ENCODE measurements at regions not wholly inside any gene's neighbourhood (a gene's known extent, or its start where the extent isn't known, plus 50 kb on each side); places are given as distances from the start of the nearest gene placed in this dataset.
"Not testable (repeated sequence)": the region's sequence is repeated elsewhere in the genome, so short reads cannot be mapped to it uniquely, and the experiment has no call there.

DNA sequence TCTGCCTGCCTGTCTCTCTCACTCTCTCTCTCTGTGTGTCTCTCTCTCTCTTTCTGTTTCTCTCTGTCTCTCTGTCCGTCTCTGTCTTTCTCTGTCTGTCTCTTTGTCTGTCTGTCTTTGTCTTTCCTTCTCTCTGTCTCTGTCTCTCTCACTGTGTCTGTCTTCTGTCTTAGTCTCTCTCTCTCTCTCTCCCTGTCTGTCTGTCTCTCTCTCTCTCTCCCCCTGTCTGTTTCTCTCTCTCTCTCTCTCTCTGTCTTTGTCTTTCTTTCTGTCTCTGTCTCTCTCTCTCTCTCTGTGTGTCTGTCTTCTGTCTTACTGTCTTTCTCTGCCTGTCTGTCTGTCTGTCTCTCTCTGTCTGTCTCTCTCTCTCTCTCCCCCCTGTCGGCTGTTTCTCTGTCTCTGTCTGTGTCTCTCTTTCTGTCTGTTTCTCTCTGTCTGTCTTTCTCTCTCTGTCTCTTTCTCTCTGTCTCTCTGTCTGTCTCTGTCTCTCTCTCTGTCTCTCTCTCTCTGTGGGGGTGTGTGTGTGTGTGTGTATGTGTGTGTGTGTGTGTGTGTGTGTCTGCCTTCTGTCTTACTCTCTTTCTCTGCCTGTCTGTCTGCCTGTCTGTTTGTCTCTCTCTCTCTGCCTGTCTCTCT lies 2101.3 kb upstream of the TPTE start:
- not testable (repeated sequence) for H3K27me3 Mint-ChIP-seq (ENCODE audit: low read depth); H3K4me1 Mint-ChIP-seq (ENCODE audit: low read depth); H3K9me3 Mint-ChIP-seq (ENCODE audit: low read depth); H3K36me3 Mint-ChIP-seq (ENCODE audit: low read depth); H3K4me3 Mint-ChIP-seq (ENCODE audit: unreplicated experiment); H3K27ac Mint-ChIP-seq (ENCODE audit: unreplicated experiment)
- peak; percentile 99 for DNase-seq (ENCODE audit: low spot score)

- H3K27ac Mint-ChIP-seq (ENCODE audit: unreplicated experiment); H3K36me3 Mint-ChIP-seq (ENCODE audit: low read depth); H3K27me3 Mint-ChIP-seq (ENCODE audit: low read depth); H3K4me1 Mint-ChIP-seq (ENCODE audit: low read depth); H3K9me3 Mint-ChIP-seq (ENCODE audit: low read depth); DNase-seq (ENCODE audit: low spot score); H3K4me3 Mint-ChIP-seq (ENCODE audit: unreplicated experiment): not testable (repeated sequence)
Measured at GRCh38 chr21:8427790-8428667, 2093.4 kb upstream of the TPTE start.

- not testable (repeated sequence) for H3K4me3 Mint-ChIP-seq (ENCODE audit: unreplicated experiment); H3K27ac Mint-ChIP-seq (ENCODE audit: unreplicated experiment); DNase-seq (ENCODE audit: low spot score); H3K36me3 Mint-ChIP-seq (ENCODE audit: low read depth); H3K27me3 Mint-ChIP-seq (ENCODE audit: low read depth); H3K4me1 Mint-ChIP-seq (ENCODE audit: low read depth); H3K9me3 Mint-ChIP-seq (ENCODE audit: low read depth)
Measured at GRCh38 chr21:8428668-8429456, 2092.5 kb upstream of the TPTE start.

- not testable (repeated sequence) for H3K9me3 Mint-ChIP-seq (ENCODE audit: low read depth); H3K4me3 Mint-ChIP-seq (ENCODE audit: unreplicated experiment); H3K27ac Mint-ChIP-seq (ENCODE audit: unreplicated experiment); DNase-seq (ENCODE audit: low spot score); H3K36me3 Mint-ChIP-seq (ENCODE audit: low read depth); H3K4me1 Mint-ChIP-seq (ENCODE audit: low read depth); H3K27me3 Mint-ChIP-seq (ENCODE audit: low read depth)
Measured at GRCh38 chr21:8434710-8435109, 2086.7 kb upstream of the TPTE start.

- not testable (repeated sequence) for H3K9me3 Mint-ChIP-seq (ENCODE audit: low read depth); H3K4me1 Mint-ChIP-seq (ENCODE audit: low read depth)
Measured at GRCh38 chr21:8443093-8443492, 2078.3 kb upstream of the TPTE start.

GRCh38 chr21:8449807-8450206 lies 2071.6 kb upstream of the TPTE start:
- not testable (repeated sequence) for H3K36me3 Mint-ChIP-seq (ENCODE audit: low read depth); H3K4me1 Mint-ChIP-seq (ENCODE audit: low read depth); H3K9me3 Mint-ChIP-seq (ENCODE audit: low read depth); H3K27me3 Mint-ChIP-seq (ENCODE audit: low read depth); H3K4me3 Mint-ChIP-seq (ENCODE audit: unreplicated experiment); DNase-seq (ENCODE audit: low spot score); H3K27ac Mint-ChIP-seq (ENCODE audit: unreplicated experiment)

More at GRCh38 chr21:8443093-8443492, 2078.3 kb upstream of the TPTE start:
- H3K27ac Mint-ChIP-seq (ENCODE audit: unreplicated experiment); H3K4me3 Mint-ChIP-seq (ENCODE audit: unreplicated experiment); H3K36me3 Mint-ChIP-seq (ENCODE audit: low read depth); H3K27me3 Mint-ChIP-seq (ENCODE audit: low read depth); DNase-seq (ENCODE audit: low spot score): not testable (repeated sequence)

DNA sequence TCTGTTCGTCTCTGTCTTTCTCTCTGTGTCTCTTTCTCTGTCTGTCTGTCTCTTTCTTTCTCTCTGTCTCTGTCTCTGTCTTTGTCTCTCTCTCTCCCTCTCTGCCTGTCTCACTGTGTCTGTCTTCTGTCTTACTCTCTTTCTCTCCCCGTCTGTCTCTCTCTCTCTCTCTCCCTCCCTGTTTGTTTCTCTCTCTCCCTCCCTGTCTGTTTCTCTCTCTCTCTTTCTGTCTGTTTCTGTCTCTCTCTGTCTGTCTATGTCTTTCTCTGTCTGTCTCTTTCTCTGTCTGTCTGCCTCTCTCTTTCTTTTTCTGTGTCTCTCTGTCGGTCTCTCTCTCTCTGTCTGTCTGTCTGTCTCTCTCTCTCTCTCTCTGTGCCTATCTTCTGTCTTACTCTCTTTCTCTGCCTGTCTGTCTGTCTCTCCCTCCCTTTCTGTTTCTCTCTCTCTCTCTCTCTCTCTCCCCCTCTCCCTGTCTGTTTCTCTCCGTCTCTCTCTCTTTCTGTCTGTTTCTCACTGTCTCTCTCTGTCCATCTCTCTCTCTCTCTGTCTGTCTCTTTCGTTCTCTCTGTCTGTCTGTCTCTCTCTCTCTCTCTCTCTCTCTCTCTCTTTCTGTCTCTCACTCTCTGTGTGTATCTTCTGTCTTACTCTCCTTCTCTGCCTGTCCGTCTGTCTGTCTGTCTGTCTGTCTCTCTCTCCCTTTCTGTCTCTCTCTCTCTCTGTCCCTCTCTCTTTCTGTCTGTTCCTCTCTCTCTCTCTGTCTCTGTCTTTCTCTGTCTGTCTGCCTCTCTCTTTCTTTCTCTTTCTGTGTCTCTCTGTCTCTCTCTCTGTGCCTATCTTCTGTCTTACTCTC lies 2065.9 kb upstream of the TPTE start:
- not testable (repeated sequence) for H3K9me3 Mint-ChIP-seq (ENCODE audit: low read depth); H3K36me3 Mint-ChIP-seq (ENCODE audit: low read depth); DNase-seq (ENCODE audit: low spot score); H3K4me3 Mint-ChIP-seq (ENCODE audit: unreplicated experiment); H3K4me1 Mint-ChIP-seq (ENCODE audit: low read depth); H3K27ac Mint-ChIP-seq (ENCODE audit: unreplicated experiment); H3K27me3 Mint-ChIP-seq (ENCODE audit: low read depth)

GRCh38 chr21:8464403-8465152 lies 2056.8 kb upstream of the TPTE start:
- not testable (repeated sequence) for H3K27me3 Mint-ChIP-seq (ENCODE audit: low read depth); H3K4me3 Mint-ChIP-seq (ENCODE audit: unreplicated experiment); H3K4me1 Mint-ChIP-seq (ENCODE audit: low read depth); H3K27ac Mint-ChIP-seq (ENCODE audit: unreplicated experiment); H3K36me3 Mint-ChIP-seq (ENCODE audit: low read depth); H3K9me3 Mint-ChIP-seq (ENCODE audit: low read depth); DNase-seq (ENCODE audit: low spot score)

DNA sequence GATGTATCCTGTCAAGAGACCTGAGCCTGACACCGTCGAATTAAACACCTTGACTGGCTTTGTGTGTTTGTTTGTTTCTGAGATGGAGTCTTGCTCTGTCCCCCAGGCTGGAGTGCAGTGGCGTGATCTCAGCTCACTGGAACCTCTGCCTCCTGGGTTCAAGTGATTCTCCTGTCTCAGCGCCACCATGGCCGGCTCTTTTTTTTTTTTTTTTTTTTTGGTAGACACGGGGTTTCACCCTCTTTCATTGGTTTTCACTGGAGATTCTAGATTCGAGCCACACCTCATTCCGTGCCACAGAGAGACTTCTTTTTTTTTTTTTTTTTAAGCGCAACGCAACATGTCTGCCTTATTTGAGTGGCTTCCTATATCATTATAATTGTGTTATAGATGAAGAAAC lies 2054.7 kb upstream of the TPTE start:
- not testable (repeated sequence) for H3K27ac Mint-ChIP-seq (ENCODE audit: unreplicated experiment); H3K27me3 Mint-ChIP-seq (ENCODE audit: low read depth); H3K9me3 Mint-ChIP-seq (ENCODE audit: low read depth); H3K4me3 Mint-ChIP-seq (ENCODE audit: unreplicated experiment); H3K4me1 Mint-ChIP-seq (ENCODE audit: low read depth); DNase-seq (ENCODE audit: low spot score); H3K36me3 Mint-ChIP-seq (ENCODE audit: low read depth)
